Upper lobe of left lung (tissue), 6 donors: ENCODE measurements at regions not wholly inside any gene's neighbourhood (a gene's known extent, or its start where the extent isn't known, plus 50 kb on each side); places are given as distances from the start of the nearest gene placed in this dataset.

Source experiments
- ATAC-seq, 2 donors: fragments of 200-7000 bp; cut with Tn5 transposase; one replicate each; pipeline ENCODE4 v1.9.1; 2022; ENCODE audit warnings: mild to moderate bottlenecking in 2 of 2, moderate library complexity in 2 of 2; ENCODE audit not compliant: low FRiP score in 2 of 2
- DNase-seq, 2 donors: peaks; one replicate each; pipeline ENCODE4 v3.0.0-alpha.2; 2019 to 2020
- H3K27ac ChIP-seq, 4 donors: fragments of 200-600 bp; sonication (generic); one replicate each; pipeline ENCODE4 v1.5.1; 2016 to 2019
- H3K27me3 ChIP-seq, 4 donors: fragments of 200-600 bp; sonication (generic); one replicate each; pipeline ENCODE4 v1.5.1; 2017 to 2019
- H3K36me3 ChIP-seq, 4 donors: fragments of 200-600 bp; sonication (generic); one replicate each; pipeline ENCODE4 v1.5.1; 2016 to 2019
- H3K4me1 ChIP-seq, 4 donors: fragments of 200-600 bp; sonication (generic); one replicate each; pipeline ENCODE4 v1.5.1; 2018 to 2019
- H3K4me3 ChIP-seq, 4 donors: fragments of 200-600 bp; sonication (generic); one replicate each; pipeline ENCODE4 v1.5.1; 2017 to 2019; ENCODE audit warnings: mild to moderate bottlenecking in 2 of 4, moderate library complexity in 1 of 4
- H3K9me3 ChIP-seq, 4 donors: fragments of 200-600 bp; sonication (generic); one replicate each; pipeline ENCODE4 v1.5.1; 2018 to 2019
- CTCF ChIP-seq, 6 experiments: fragments of 450-650 bp in 4 of 6; fragments of 200-600 bp in 2 of 6; sonication (generic) in 2 of 6; IDR thresholded peaks; one replicate each; pipeline ENCODE4 v1.5.1; 2016 to 2019; ENCODE audit warnings: antibody characterized with exemption in 6 of 6
- EP300 ChIP-seq, 4 donors: sonication (generic); formaldehyde crosslinking; IDR thresholded peaks; one replicate each; pipeline ENCODE4 v1.5.1; 2017; ENCODE audit warnings: antibody characterized with exemption in 4 of 4, control low read depth in 2 of 4
- POLR2A ChIP-seq, 4 donors: fragments of 450-650 bp; IDR thresholded peaks; one replicate each; pipeline ENCODE4 v1.5.1; 2016 to 2017; ENCODE audit warnings: antibody characterized with exemption in 4 of 4, mild to moderate bottlenecking in 2 of 4
- POLR2AphosphoS5 ChIP-seq, 2 donors: sonication (generic); formaldehyde crosslinking; IDR thresholded peaks; one replicate each; pipeline ENCODE4 v1.5.1; 2017; ENCODE audit warnings: antibody characterized with exemption in 2 of 2
- WGBS, 2 donors: methylation state at CpG; one replicate each; pipeline ENCODE4 v1.1.5; 2017 to 2018; 5-methylcytosine and 5-hydroxymethylcytosine counted together
- donor health status: DM: no; HTN: no; CAD: no; lungs with moderate emphysema.
- donor health status: DM: no; HTN: yes; CAD: no; lungs with severe emphysema.

- Histone ChIP-seq H3K9me3 (peaks cover 0 to 100% (median 24%) of the 10 kb centered on the region in 4 donors), H3K27me3 (no peaks in the 10 kb centered on the region), H3K36me3 (no peaks in the 10 kb centered on the region), H3K4me3 (no peak overlapping the region), H3K27ac (no peak overlapping the region), H3K4me1 (no peaks in the 10 kb centered on the region)
- peak; percentile 14 to 45 for DNase-seq
- no peak for TF ChIP-seq POLR2A (IDR thresholded peaks at IDR 0.05)
- no peak for TF ChIP-seq CTCF (IDR thresholded peaks at IDR 0.05)
- no peak for TF ChIP-seq EP300 (IDR thresholded peaks at IDR 0.05)
- TF ChIP-seq POLR2AphosphoS5 (IDR thresholded peaks at IDR 0.05): no peak
- no peak for ATAC-seq
- 59 to 77% methylated on average over 21 of the region's 23 CpGs for WGBS, 2 donors
These were observed 377.5 kb downstream of the ALG10 start for GRCh38 chr12:34399631-34400410.

GRCh38 chr12:34400411-34400881, 378.1 kb downstream of the ALG10 start:
- peaks cover 0 to 100% (median 27%) of the 10 kb centered on the region in 4 donors for H3K9me3 ChIP-seq
- peak in 1 of 2 donors; percentile 11 for DNase-seq
- 80 to 81% methylated on average over 8 to 12 of the region's 12 CpGs for WGBS, 2 donors

GRCh38 chr12:34400986-34401658, 378.8 kb downstream of the ALG10 start:
- Histone ChIP-seq H3K36me3 (no peaks in the 10 kb centered on the region), H3K9me3 (peaks cover 1 to 100% (median 29%) of the 10 kb centered on the region in 4 donors), H3K4me3 (no peak overlapping the region), H3K27me3 (no peaks in the 10 kb centered on the region), H3K27ac (no peak overlapping the region), H3K4me1 (no peaks in the 10 kb centered on the region)
- DNase-seq (peak; percentile 12 to 63), ATAC-seq (no peak)
- no peak for TF ChIP-seq CTCF (IDR thresholded peaks at IDR 0.05)
- 63 to 64% methylated on average over 18 to 20 of the region's 25 CpGs for whole genome bisulfite sequencing, 2 donors

More at GRCh38 chr12:34400411-34400881, 378.1 kb downstream of the ALG10 start:
- H3K36me3 ChIP-seq: no peaks in the 10 kb centered on the region
- no peak overlapping the region for H3K27ac ChIP-seq
- no peak for ATAC-seq
- H3K4me1 ChIP-seq: no peaks in the 10 kb centered on the region
- TF ChIP-seq POLR2A (IDR thresholded peaks at IDR 0.05): no peak
- TF ChIP-seq CTCF (IDR thresholded peaks at IDR 0.05): no peak
- no peak for TF ChIP-seq EP300 (IDR thresholded peaks at IDR 0.05)
- TF ChIP-seq POLR2AphosphoS5 (IDR thresholded peaks at IDR 0.05): no peak
- no peak overlapping the region for H3K4me3 ChIP-seq
- H3K27me3 ChIP-seq: no peaks in the 10 kb centered on the region

- DNase-seq: peak; percentile 8 to 76
- WGBS, 2 donors: 49 to 57% methylated on average over 24 to 28 of the region's 28 CpGs
- TF ChIP-seq EP300 (IDR thresholded peaks at IDR 0.05): no peak
- TF ChIP-seq POLR2AphosphoS5 (IDR thresholded peaks at IDR 0.05): no peak
- TF ChIP-seq POLR2A (IDR thresholded peaks at IDR 0.05): no peak
- no peak for TF ChIP-seq CTCF (IDR thresholded peaks at IDR 0.05)
These were observed 379.4 kb downstream of the ALG10 start for GRCh38 chr12:34401659-34402227.

More at GRCh38 chr12:34401659-34402227, 379.4 kb downstream of the ALG10 start:
- Histone ChIP-seq H3K9me3 (peaks cover 4 to 100% (median 33%) of the 10 kb centered on the region in 4 donors), H3K36me3 (no peaks in the 10 kb centered on the region), H3K27ac (no peak overlapping the region), H3K27me3 (no peaks in the 10 kb centered on the region), H3K4me1 (no peaks in the 10 kb centered on the region), H3K4me3 (no peak overlapping the region)
- no peak for ATAC-seq
